ENCODE measurements at regions not wholly inside any gene's neighbourhood (a gene's known extent, or its start where the extent isn't known, plus 50 kb on each side); places are given as distances from the start of the nearest gene placed in this dataset.

DNA sequence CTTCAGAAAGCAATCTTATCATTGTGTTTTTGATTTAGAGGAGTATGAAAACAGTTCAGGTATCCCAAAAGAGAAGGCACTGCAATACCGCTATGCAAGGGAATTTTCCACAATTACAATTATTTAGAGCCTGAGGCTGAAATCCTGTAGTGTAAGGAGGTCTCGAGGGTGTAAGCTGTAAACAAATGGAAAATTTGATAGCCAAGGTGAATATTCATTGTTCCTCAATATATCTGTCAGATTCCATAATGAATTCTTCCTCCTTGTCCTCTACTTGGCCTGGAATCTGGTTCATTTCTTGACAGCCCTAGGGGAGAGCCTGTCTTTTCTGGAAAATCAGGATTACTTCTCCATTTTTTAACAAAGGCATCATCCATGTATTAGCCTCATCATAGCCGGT, 63.1 kb upstream of the SMARCA2 start:
- no peak for DNase-seq
- H3K4me1 ChIP-seq (ENCODE audit: control insufficient read depth in 1 of 2, insufficient read depth in 2 of 2, low read depth in 1 of 2, low read length in 1 of 2): no peaks in the 10 kb centered on the region
- no peak overlapping the region for H3K27ac ChIP-seq (ENCODE audit: low read depth in 2 of 2, low read length in 1 of 2)
- no peak overlapping the region for H2AFZ ChIP-seq (ENCODE audit: low read depth)
- H4K20me1 ChIP-seq (ENCODE audit: insufficient read depth): no peaks in the 10 kb centered on the region
- ChIA-PET POLR2A (no interaction called here), CTCF (interaction anchor here (1.7 kb wide), 1 partner anchor 12 kb away, joined by 10 read pairs; no protein-coding TSS in a partner anchor)
- no peaks in the 10 kb centered on the region for H3K9me2 ChIP-seq
- H3K9me3 ChIP-seq: no peaks in the 10 kb centered on the region
- H3K79me2 ChIP-seq (ENCODE audit: insufficient read depth): no peaks in the 10 kb centered on the region
- 44% methylated on average over 3 of the region's 3 CpGs for WGBS (ENCODE audit: low lambda C conversion rate)
- H3K4me2 ChIP-seq: no peak overlapping the region
- H3K27me3 ChIP-seq (ENCODE audit: insufficient read depth): no peaks in the 10 kb centered on the region
- H3K4me3 ChIP-seq (ENCODE audit: low read depth in 2 of 2, low read length in 1 of 2): no peak overlapping the region
- H3K36me3 ChIP-seq (replicated peaks in 1 of 2; ENCODE audit: control insufficient read depth in 1 of 2, insufficient read depth in 2 of 2, low read length in 1 of 2): no peaks in the 10 kb centered on the region
- no peak overlapping the region for H3K9ac ChIP-seq
- no peaks in the 10 kb centered on the region for H3F3A ChIP-seq (replicated peaks; ENCODE audit: insufficient read depth)
- TF ChIP-seq FOXM1 (IDR thresholded peaks at IDR 0.05; ENCODE audit: low read depth) (no peak), GABPA (IDR thresholded peaks at IDR 0.05; ENCODE audit: low read depth) (no peak), JUND (IDR thresholded peaks at IDR 0.05) (no peak), SMC3 (IDR thresholded peaks at IDR 0.05; ENCODE audit: low read depth, low read length) (no peak), MXI1 (IDR thresholded peaks at IDR 0.05; ENCODE audit: low read depth, low read length) (no peak), MEF2A (IDR thresholded peaks at IDR 0.05; ENCODE audit: borderline replicate concordance, low read depth) (no peak), RFX5 (IDR thresholded peaks at IDR 0.05; ENCODE audit: low read length) (no peak)
- TF ChIP-seq, protein P1, sequence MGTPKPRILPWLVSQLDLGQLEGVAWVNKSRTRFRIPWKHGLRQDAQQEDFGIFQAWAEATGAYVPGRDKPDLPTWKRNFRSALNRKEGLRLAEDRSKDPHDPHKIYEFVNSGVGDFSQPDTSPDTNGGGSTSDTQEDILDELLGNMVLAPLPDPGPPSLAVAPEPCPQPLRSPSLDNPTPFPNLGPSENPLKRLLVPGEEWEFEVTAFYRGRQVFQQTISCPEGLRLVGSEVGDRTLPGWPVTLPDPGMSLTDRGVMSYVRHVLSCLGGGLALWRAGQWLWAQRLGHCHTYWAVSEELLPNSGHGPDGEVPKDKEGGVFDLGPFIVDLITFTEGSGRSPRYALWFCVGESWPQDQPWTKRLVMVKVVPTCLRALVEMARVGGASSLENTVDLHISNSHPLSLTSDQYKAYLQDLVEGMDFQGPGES (IDR thresholded peaks at IDR 0.05; ENCODE audit: low read depth, low read length): no peak
- TF ChIP-seq, protein P2, sequence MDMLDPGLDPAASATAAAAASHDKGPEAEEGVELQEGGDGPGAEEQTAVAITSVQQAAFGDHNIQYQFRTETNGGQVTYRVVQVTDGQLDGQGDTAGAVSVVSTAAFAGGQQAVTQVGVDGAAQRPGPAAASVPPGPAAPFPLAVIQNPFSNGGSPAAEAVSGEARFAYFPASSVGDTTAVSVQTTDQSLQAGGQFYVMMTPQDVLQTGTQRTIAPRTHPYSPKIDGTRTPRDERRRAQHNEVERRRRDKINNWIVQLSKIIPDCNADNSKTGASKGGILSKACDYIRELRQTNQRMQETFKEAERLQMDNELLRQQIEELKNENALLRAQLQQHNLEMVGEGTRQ (IDR thresholded peaks at IDR 0.05; ENCODE audit: borderline replicate concordance, low read depth, low read length): no peak
- TF ChIP-seq, protein P3, sequence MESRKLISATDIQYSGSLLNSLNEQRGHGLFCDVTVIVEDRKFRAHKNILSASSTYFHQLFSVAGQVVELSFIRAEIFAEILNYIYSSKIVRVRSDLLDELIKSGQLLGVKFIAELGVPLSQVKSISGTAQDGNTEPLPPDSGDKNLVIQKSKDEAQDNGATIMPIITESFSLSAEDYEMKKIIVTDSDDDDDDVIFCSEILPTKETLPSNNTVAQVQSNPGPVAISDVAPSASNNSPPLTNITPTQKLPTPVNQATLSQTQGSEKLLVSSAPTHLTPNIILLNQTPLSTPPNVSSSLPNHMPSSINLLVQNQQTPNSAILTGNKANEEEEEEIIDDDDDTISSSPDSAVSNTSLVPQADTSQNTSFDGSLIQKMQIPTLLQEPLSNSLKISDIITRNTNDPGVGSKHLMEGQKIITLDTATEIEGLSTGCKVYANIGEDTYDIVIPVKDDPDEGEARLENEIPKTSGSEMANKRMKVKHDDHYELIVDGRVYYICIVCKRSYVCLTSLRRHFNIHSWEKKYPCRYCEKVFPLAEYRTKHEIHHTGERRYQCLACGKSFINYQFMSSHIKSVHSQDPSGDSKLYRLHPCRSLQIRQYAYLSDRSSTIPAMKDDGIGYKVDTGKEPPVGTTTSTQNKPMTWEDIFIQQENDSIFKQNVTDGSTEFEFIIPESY (IDR thresholded peaks at IDR 0.05; ENCODE audit: borderline replicate concordance, low read depth): no peak

DNA sequence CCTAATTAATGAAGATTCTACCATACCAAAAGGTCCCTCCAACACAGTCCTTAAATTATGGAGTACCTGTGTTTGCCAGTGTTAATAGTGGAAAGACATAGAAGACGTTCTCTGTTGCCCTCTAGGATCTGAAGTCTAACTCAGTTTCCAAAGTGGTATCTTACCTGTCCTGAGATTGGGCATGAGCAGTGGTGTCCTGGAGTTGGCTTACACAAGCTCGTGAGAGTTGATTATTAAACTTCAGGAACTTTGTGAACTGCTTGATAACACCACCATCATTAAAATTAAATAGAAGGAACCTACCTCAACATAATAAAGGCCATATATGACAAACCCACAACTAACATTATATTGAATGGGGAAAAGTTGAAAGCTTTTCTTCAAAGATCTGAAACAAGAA, 60.9 kb upstream of the SMARCA2 start:
- H3K4me1 ChIP-seq (ENCODE audit: control insufficient read depth in 1 of 2, insufficient read depth in 2 of 2, low read depth in 1 of 2, low read length in 1 of 2): no peaks in the 10 kb centered on the region
- no peaks in the 10 kb centered on the region for H3K27me3 ChIP-seq (ENCODE audit: insufficient read depth)
- H3F3A ChIP-seq (replicated peaks; ENCODE audit: insufficient read depth): no peaks in the 10 kb centered on the region
- H3K27ac ChIP-seq (ENCODE audit: low read depth in 2 of 2, low read length in 1 of 2): no peak overlapping the region
- no peak overlapping the region for H3K4me3 ChIP-seq (ENCODE audit: low read depth in 2 of 2, low read length in 1 of 2)
- no peak overlapping the region for H3K9ac ChIP-seq
- no peaks in the 10 kb centered on the region for H3K79me2 ChIP-seq (ENCODE audit: insufficient read depth)
- ChIA-PET CTCF (interaction anchor here (1.1 kb wide), 1 partner anchor 13 kb away, joined by 3 read pairs; no protein-coding TSS in a partner anchor), POLR2A (no interaction called here)
- no peaks in the 10 kb centered on the region for H3K36me3 ChIP-seq (replicated peaks in 1 of 2; ENCODE audit: control insufficient read depth in 1 of 2, insufficient read depth in 2 of 2, low read length in 1 of 2)
- DNase-seq: no peak
- no peaks in the 10 kb centered on the region for H3K9me2 ChIP-seq
- H3K4me2 ChIP-seq: no peak overlapping the region
- 5% methylated on average over 2 of the region's 2 CpGs for WGBS (ENCODE audit: low lambda C conversion rate)
- no peaks in the 10 kb centered on the region for H4K20me1 ChIP-seq (ENCODE audit: insufficient read depth)
- no peak overlapping the region for H2AFZ ChIP-seq (ENCODE audit: low read depth)
- no peaks in the 10 kb centered on the region for H3K9me3 ChIP-seq
- no peak for TF ChIP-seq RXRA (IDR thresholded peaks at IDR 0.05; ENCODE audit: borderline replicate concordance, low read depth)
- TF ChIP-seq NRF1 (IDR thresholded peaks at IDR 0.05; ENCODE audit: low read depth, low read length): no peak
- no peak for TF ChIP-seq FOSL2 (IDR thresholded peaks at IDR 0.05; ENCODE audit: borderline replicate concordance, low read depth)
- no peak for TF ChIP-seq SMC3 (IDR thresholded peaks at IDR 0.05; ENCODE audit: low read depth, low read length)
- no peak for TF ChIP-seq GATA2 (CRISPR knock-in tag; IDR thresholded peaks at IDR 0.05)
- TF ChIP-seq, protein P4, sequence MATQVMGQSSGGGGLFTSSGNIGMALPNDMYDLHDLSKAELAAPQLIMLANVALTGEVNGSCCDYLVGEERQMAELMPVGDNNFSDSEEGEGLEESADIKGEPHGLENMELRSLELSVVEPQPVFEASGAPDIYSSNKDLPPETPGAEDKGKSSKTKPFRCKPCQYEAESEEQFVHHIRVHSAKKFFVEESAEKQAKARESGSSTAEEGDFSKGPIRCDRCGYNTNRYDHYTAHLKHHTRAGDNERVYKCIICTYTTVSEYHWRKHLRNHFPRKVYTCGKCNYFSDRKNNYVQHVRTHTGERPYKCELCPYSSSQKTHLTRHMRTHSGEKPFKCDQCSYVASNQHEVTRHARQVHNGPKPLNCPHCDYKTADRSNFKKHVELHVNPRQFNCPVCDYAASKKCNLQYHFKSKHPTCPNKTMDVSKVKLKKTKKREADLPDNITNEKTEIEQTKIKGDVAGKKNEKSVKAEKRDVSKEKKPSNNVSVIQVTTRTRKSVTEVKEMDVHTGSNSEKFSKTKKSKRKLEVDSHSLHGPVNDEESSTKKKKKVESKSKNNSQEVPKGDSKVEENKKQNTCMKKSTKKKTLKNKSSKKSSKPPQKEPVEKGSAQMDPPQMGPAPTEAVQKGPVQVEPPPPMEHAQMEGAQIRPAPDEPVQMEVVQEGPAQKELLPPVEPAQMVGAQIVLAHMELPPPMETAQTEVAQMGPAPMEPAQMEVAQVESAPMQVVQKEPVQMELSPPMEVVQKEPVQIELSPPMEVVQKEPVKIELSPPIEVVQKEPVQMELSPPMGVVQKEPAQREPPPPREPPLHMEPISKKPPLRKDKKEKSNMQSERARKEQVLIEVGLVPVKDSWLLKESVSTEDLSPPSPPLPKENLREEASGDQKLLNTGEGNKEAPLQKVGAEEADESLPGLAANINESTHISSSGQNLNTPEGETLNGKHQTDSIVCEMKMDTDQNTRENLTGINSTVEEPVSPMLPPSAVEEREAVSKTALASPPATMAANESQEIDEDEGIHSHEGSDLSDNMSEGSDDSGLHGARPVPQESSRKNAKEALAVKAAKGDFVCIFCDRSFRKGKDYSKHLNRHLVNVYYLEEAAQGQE (IDR thresholded peaks at IDR 0.05; ENCODE audit: low read depth, low read length): no peak
- no peak for TF ChIP-seq MEF2A (IDR thresholded peaks at IDR 0.05; ENCODE audit: borderline replicate concordance, low read depth)
- TF ChIP-seq CHD2 (IDR thresholded peaks at IDR 0.05; ENCODE audit: low read length, partially characterized antibody): no peak
- no peak for TF ChIP-seq TEAD4 (IDR thresholded peaks at IDR 0.05; ENCODE audit: borderline replicate concordance, insufficient read depth)
- no peak for TF ChIP-seq RAD21 (IDR thresholded peaks at IDR 0.05; ENCODE audit: low read length)
- TF ChIP-seq, protein P3 (IDR thresholded peaks at IDR 0.05; ENCODE audit: borderline replicate concordance, low read depth): no peak
